Hepatocyte (in vitro differentiated cells): ENCODE measurements at regions not wholly inside any gene's neighbourhood (a gene's known extent, or its start where the extent isn't known, plus 50 kb on each side); places are given as distances from the start of the nearest gene placed in this dataset.

Experiments
- DNase-seq: peaks from one replicate; pipeline ENCODE4 v3.0.0-alpha.2; 2016; ENCODE audit warnings: low spot score
- H2AFZ ChIP-seq: fragments of 200-600 bp; sonication (generic); 2 replicates; pipeline ENCODE4 v1.6.0; 2016; ENCODE audit warnings: antibody characterized with exemption, mild to moderate bottlenecking
- H3K27ac ChIP-seq: fragments of 200-600 bp; sonication (generic); 2 replicates; pipeline ENCODE4 v1.5.1; 2016; ENCODE audit warnings: mild to moderate bottlenecking
- H3K27me3 ChIP-seq: fragments of 200-600 bp; sonication (generic); 2 replicates; pipeline ENCODE4 v1.6.1; 2016
- H3K36me3 ChIP-seq: fragments of 200-600 bp; sonication (generic); replicated peaks from 2 replicates; pipeline ENCODE4 v1.5.1; 2016; ENCODE audit warnings: low read depth; ENCODE audit not compliant: insufficient read depth
- H3K4me1 ChIP-seq: fragments of 200-600 bp; sonication (generic); 2 replicates; pipeline ENCODE4 v1.5.1; 2016; ENCODE audit warnings: mild to moderate bottlenecking, moderate library complexity; ENCODE audit not compliant: insufficient read depth
- H3K4me2 ChIP-seq: fragments of 200-600 bp; sonication (generic); 2 replicates; pipeline ENCODE4 v1.6.0; 2016
- H3K4me3 ChIP-seq: fragments of 200-600 bp; sonication (generic); 2 replicates; pipeline ENCODE4 v1.5.1; 2016; ENCODE audit warnings: mild to moderate bottlenecking
- H3K79me2 ChIP-seq: fragments of 200-600 bp; sonication (generic); 2 replicates; pipeline ENCODE4 v1.6.0; 2017; ENCODE audit warnings: mild to moderate bottlenecking
- H3K9me2 ChIP-seq: fragments of 200-600 bp; sonication (generic); replicated peaks from 2 replicates; pipeline ENCODE4 v1.6.0; 2017; ENCODE audit warnings: mild to moderate bottlenecking; ENCODE audit not compliant: insufficient read depth
- H3K9me3 ChIP-seq: fragments of 200-600 bp; sonication (generic); 2 replicates; pipeline ENCODE4 v1.5.1; 2016; ENCODE audit warnings: low read depth, mild to moderate bottlenecking
- H4K20me1 ChIP-seq: fragments of 200-600 bp; sonication (generic); 2 replicates; pipeline ENCODE4 v1.6.0; 2016; ENCODE audit warnings: mild to moderate bottlenecking; ENCODE audit not compliant: insufficient read depth, poor library complexity, severe bottlenecking
- EZH2 ChIP-seq: fragments of 200-600 bp; sonication (generic); IDR thresholded peaks from 2 replicates; pipeline ENCODE4 v1.6.1; 2016; ENCODE audit warnings: antibody characterized with exemption, mild to moderate bottlenecking, borderline replicate concordance
- EZH2phosphoT487 ChIP-seq: fragments of 200-600 bp; sonication (generic); IDR thresholded peaks from one replicate; pipeline ENCODE4 v1.6.1; 2018; ENCODE audit warnings: antibody characterized with exemption, mild to moderate bottlenecking, low read depth, moderate library complexity; ENCODE audit not compliant: unreplicated experiment, severe bottlenecking
- WGBS: methylation state at CpG from one replicate; pipeline ENCODE4 v1.1.6; 2016; ENCODE audit warnings: low lambda C conversion rate; ENCODE audit errors: missing lambda C conversion rate; 5-methylcytosine and 5-hydroxymethylcytosine counted together
- TF ChIP-seq, protein P1 (sequence below): fragments of 200-600 bp; sonication (generic); IDR thresholded peaks from 2 replicates; pipeline ENCODE4 v1.5.1; 2016; ENCODE audit warnings: antibody characterized with exemption, mild to moderate bottlenecking; ENCODE audit not compliant: poor library complexity

DNA sequence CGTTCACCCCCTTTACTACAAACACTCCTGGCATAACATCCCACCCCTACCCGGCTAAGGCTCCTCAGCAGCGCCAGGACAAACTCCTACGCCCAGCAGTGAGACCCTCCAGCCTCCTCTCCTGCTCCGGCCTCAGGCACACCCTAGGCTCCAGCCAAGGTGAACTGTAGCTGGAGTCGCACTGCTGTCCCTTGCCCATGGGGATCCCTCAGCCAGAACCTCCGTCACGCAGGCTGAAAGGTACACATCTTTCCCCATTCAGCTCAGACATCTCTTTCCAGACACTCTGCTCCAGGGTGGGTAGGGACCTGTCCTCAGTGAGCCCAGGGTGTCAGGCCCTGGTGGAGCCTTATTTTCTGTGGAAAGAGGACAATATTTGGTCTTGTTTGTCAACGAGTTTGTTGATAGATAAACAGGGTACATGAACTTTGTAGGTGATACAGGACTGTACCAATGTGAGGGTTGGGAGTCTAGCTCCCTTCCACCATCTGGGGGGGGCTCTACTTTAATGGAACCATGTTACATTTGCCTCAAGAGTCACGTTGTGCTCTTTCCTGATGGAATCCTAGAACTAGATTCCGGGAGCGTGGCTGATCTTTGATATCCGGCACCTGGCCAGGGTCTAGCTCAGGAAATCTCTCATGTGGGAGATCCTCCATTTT lies 56.5 kb upstream of the SSBP3 start:
- DNase-seq = no peak
- no peaks in the 10 kb centered on the region for H3K27me3 ChIP-seq
- TF ChIP-seq, protein P1, sequence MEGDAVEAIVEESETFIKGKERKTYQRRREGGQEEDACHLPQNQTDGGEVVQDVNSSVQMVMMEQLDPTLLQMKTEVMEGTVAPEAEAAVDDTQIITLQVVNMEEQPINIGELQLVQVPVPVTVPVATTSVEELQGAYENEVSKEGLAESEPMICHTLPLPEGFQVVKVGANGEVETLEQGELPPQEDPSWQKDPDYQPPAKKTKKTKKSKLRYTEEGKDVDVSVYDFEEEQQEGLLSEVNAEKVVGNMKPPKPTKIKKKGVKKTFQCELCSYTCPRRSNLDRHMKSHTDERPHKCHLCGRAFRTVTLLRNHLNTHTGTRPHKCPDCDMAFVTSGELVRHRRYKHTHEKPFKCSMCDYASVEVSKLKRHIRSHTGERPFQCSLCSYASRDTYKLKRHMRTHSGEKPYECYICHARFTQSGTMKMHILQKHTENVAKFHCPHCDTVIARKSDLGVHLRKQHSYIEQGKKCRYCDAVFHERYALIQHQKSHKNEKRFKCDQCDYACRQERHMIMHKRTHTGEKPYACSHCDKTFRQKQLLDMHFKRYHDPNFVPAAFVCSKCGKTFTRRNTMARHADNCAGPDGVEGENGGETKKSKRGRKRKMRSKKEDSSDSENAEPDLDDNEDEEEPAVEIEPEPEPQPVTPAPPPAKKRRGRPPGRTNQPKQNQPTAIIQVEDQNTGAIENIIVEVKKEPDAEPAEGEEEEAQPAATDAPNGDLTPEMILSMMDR = no peak
- no peak for TF ChIP-seq EZH2
- no peak for TF ChIP-seq EZH2phosphoT487
- no peaks in the 10 kb centered on the region for H4K20me1 ChIP-seq
- peak overlapping the region; percentile 87 for H3K27ac ChIP-seq
- no peaks in the 10 kb centered on the region for H3K9me3 ChIP-seq
- H3K79me2 ChIP-seq = no peaks in the 10 kb centered on the region
- H3K4me3 ChIP-seq = no peak overlapping the region
- peaks cover 55% of the 10 kb centered on the region for H3K4me1 ChIP-seq
- WGBS = 67% methylated on average over 13 of the region's 13 CpGs
- no peaks in the 10 kb centered on the region for H3K36me3 ChIP-seq
- H2AFZ ChIP-seq = no peak overlapping the region
- H3K9me2 ChIP-seq = no peaks in the 10 kb centered on the region
- peak overlapping the region; percentile 44 for H3K4me2 ChIP-seq

DNA sequence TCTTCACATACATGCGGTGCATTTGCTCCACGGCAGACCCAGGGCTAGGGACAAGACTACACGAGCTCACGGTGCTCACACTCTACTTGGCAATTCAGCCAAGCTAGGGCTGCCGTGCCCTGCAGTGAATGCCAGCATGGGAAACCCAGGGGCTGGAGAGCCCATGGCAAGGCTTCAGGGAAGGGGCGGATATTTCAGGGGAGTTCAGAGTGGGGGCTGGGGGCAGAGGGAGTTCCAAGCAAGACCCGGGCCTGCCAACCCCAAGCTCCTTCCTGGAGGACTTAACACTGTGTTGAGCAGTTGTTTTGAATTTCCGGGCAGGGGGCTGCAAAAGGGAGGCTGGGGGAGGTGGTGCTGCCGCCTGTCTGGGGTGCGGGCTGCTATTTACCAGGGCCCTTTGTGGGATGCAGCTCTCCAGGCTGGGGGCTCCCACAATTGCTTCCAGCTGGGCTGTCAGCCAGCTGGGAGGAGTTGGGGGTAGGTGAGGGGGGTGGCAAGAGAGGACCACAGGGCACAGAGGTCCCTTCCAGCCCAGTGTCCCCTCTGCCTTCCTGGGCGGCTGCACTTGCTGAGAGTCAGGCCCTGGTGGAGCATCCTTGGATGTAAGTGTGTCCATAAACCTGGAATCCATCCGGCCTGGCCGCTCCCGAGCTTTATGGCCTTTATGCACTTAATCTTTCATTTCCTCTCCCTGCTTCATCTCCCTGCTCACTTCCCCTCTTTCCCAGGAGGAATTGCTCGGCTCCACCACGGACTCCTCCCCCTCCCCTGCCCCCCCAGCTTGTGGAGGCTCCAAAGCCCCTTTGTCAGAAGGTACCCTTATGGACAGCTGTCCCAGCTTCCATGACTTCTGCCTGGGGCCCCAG lies 55.8 kb upstream of the SSBP3 start:
- H3K4me1 ChIP-seq = peaks cover 55% of the 10 kb centered on the region
- no peak overlapping the region for H2AFZ ChIP-seq
- no peaks in the 10 kb centered on the region for H4K20me1 ChIP-seq
- no peaks in the 10 kb centered on the region for H3K27me3 ChIP-seq
- peak overlapping the region; percentile 87 for H3K27ac ChIP-seq
- no peaks in the 10 kb centered on the region for H3K9me3 ChIP-seq
- H3K79me2 ChIP-seq = no peaks in the 10 kb centered on the region
- no peaks in the 10 kb centered on the region for H3K36me3 ChIP-seq
- H3K4me2 ChIP-seq = peak overlapping the region; percentile 44
- 54% methylated on average over 16 of the region's 16 CpGs for WGBS
- TF ChIP-seq EZH2phosphoT487 (no peak), EZH2 (no peak)
- TF ChIP-seq, protein P1 = no peak
- H3K4me3 ChIP-seq = no peak overlapping the region
- H3K9me2 ChIP-seq = no peaks in the 10 kb centered on the region
- no peak for DNase-seq

DNA sequence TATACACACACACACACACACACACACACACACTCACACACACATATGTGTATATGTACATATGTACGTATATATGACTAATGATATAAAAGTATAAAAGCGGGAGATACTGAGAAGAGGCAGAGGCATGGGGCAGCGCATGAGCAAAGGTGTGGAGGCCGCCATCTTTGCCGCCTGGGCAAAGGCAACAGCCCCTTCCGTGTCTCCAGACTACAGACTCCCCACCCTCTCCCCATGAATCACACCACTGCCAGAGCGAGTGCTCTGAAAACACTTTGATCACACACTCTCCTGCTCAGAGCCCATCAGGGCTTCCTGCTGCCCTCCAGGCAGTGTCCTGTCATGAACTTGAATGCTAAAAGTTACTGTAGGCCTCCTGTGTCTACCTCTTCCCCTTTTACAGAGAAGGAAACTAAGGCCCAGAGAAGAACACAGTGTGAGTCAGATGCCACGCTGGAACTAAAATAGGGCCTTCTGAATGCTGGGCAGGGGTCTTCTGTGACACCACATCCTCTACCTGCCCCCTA lies 54.7 kb upstream of the SSBP3 start:
- no peak for DNase-seq
- Histone ChIP-seq H2AFZ (no peak overlapping the region), H3K79me2 (no peaks in the 10 kb centered on the region), H3K4me2 (no peak overlapping the region), H3K9me2 (no peaks in the 10 kb centered on the region), H3K36me3 (no peaks in the 10 kb centered on the region), H3K4me3 (no peak overlapping the region), H3K27me3 (no peaks in the 10 kb centered on the region), H3K27ac (peak overlapping the region; percentile 87), H4K20me1 (no peaks in the 10 kb centered on the region), H3K9me3 (no peaks in the 10 kb centered on the region), H3K4me1 (peaks cover 55% of the 10 kb centered on the region)
- WGBS = 83% methylated on average over 8 of the region's 8 CpGs
- TF ChIP-seq EZH2phosphoT487 (no peak), EZH2 (no peak)
- TF ChIP-seq, protein P1 = no peak
